Karpas-422 (cell line): ENCODE measurements at regions not wholly inside any gene's neighbourhood (a gene's known extent, or its start where the extent isn't known, plus 50 kb on each side); places are given as distances from the start of the nearest gene placed in this dataset.

Experiments used
- DNase-seq: peaks from one replicate; pipeline ENCODE4 v3.0.0-alpha.2; 2015
- H2AFZ ChIP-seq: fragments of 200-600 bp; sonication (generic); 2 replicates; pipeline ENCODE4 v1.6.1; 2014; ENCODE audit warnings: antibody characterized with exemption, low read length, mixed read lengths
- H3K27ac ChIP-seq: fragments of 200-600 bp; sonication (generic); 2 replicates; pipeline ENCODE4 v1.5.1; 2014; ENCODE audit warnings: mild to moderate bottlenecking, low read length, moderate library complexity
- H3K27me3 ChIP-seq: fragments of 200-600 bp; sonication (generic); 2 replicates; pipeline ENCODE4 v1.6.1; 2014; ENCODE audit warnings: low read length, mixed read lengths
- H3K36me3 ChIP-seq: fragments of 200-600 bp; sonication (generic); 2 replicates; pipeline ENCODE4 v1.6.1; 2014; ENCODE audit warnings: low read length, mixed read lengths; ENCODE audit not compliant: insufficient read depth
- H3K4me1 ChIP-seq: fragments of 200-600 bp; sonication (generic); 2 replicates; pipeline ENCODE4 v1.6.1; 2014; ENCODE audit warnings: mild to moderate bottlenecking, low read length, mixed read lengths
- H3K4me2 ChIP-seq: fragments of 200-600 bp; sonication (generic); 2 replicates; pipeline ENCODE4 v1.6.1; 2014; ENCODE audit warnings: low read length, low read depth, mild to moderate bottlenecking; ENCODE audit not compliant: poor library complexity, severe bottlenecking
- H3K4me3 ChIP-seq: fragments of 200-600 bp; sonication (generic); 2 replicates; pipeline ENCODE4 v1.5.1; 2014; ENCODE audit warnings: mild to moderate bottlenecking, antibody characterized with exemption, low read length, mixed read lengths
- H3K79me2 ChIP-seq: fragments of 200-600 bp; sonication (generic); 2 replicates; pipeline ENCODE4 v1.6.1; 2014; ENCODE audit warnings: mild to moderate bottlenecking, low read length, mixed read lengths
- H3K9ac ChIP-seq: fragments of 200-600 bp; sonication (generic); 2 replicates; pipeline ENCODE4 v1.6.0; 2014; ENCODE audit warnings: low read length
- H3K9me2 ChIP-seq: fragments of 200-600 bp; sonication (generic), shearing (Covaris generic); replicated peaks from 2 replicates; pipeline ENCODE4 v1.6.0; 2014; ENCODE audit warnings: mild to moderate bottlenecking, low read length, moderate library complexity; ENCODE audit not compliant: insufficient read depth
- H3K9me3 ChIP-seq: fragments of 300-700, 200-600 bp; sonication (generic); 2 replicates; pipeline ENCODE4 v1.6.1; 2014; ENCODE audit warnings: low read length, mixed read lengths
- H4K20me1 ChIP-seq: fragments of 200-600 bp; sonication (generic); 2 replicates; pipeline ENCODE4 v1.6.1; 2014; ENCODE audit warnings: mild to moderate bottlenecking, antibody characterized with exemption, low read length, low read depth; ENCODE audit not compliant: insufficient read depth

DNA sequence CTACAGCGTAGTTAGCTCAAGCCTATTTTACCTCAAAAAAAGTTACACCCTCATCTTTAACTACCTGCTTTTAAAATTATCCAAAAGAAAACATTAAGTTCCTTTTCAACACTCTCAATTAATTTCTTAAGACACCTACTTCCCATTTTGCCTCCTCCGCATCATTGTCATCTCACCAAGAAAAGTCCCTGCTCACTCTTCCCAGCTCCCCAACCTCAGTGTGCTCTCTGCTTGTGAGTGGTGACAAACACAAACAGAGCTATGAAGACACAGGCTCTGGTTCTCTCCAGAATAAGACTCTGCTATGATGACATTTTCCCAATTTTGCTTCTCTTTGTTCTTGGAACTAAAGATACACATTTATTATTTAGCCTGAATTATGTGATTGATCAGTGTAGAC is 385.1 kb upstream of the HTR2A start:
- H3K9me2 ChIP-seq: no peaks in the 10 kb centered on the region
- no peak overlapping the region for H3K27ac ChIP-seq
- H2AFZ ChIP-seq: no peak overlapping the region
- H3K4me2 ChIP-seq: no peak overlapping the region
- no peaks in the 10 kb centered on the region for H3K36me3 ChIP-seq
- no peaks in the 10 kb centered on the region for H4K20me1 ChIP-seq
- no peaks in the 10 kb centered on the region for H3K9me3 ChIP-seq
- no peaks in the 10 kb centered on the region for H3K4me1 ChIP-seq
- no peaks in the 10 kb centered on the region for H3K79me2 ChIP-seq
- no peak overlapping the region for H3K9ac ChIP-seq
- H3K4me3 ChIP-seq: no peak overlapping the region
- no peaks in the 10 kb centered on the region for H3K27me3 ChIP-seq
- DNase-seq: no peak

DNA sequence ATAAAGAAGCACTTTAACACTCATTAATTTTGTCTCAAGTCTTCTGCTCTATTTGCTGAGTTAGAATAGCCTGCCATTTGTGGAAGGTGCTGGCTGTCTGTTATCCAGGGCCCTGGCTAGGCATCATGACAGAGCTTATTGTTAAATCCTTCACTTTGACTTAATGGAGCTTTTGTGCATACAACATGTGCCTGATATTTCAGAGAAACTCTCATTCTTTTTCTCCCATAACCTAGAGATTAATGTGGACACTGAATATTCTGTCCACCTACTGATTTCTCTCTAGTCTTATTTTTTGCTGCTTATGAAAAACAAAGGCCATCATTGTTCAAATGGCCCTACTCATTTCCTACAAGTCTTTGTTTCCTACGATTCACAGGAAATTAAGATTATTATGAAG is 383.1 kb upstream of the HTR2A start:
- H3K4me3 ChIP-seq: no peak overlapping the region
- no peak for DNase-seq
- no peaks in the 10 kb centered on the region for H3K79me2 ChIP-seq
- H3K4me2 ChIP-seq: no peak overlapping the region
- H3K9me2 ChIP-seq: no peaks in the 10 kb centered on the region
- no peak overlapping the region for H2AFZ ChIP-seq
- no peak overlapping the region for H3K27ac ChIP-seq
- no peaks in the 10 kb centered on the region for H4K20me1 ChIP-seq
- no peaks in the 10 kb centered on the region for H3K27me3 ChIP-seq
- H3K36me3 ChIP-seq: no peaks in the 10 kb centered on the region
- no peak overlapping the region for H3K9ac ChIP-seq
- no peaks in the 10 kb centered on the region for H3K9me3 ChIP-seq
- H3K4me1 ChIP-seq: no peaks in the 10 kb centered on the region

DNA sequence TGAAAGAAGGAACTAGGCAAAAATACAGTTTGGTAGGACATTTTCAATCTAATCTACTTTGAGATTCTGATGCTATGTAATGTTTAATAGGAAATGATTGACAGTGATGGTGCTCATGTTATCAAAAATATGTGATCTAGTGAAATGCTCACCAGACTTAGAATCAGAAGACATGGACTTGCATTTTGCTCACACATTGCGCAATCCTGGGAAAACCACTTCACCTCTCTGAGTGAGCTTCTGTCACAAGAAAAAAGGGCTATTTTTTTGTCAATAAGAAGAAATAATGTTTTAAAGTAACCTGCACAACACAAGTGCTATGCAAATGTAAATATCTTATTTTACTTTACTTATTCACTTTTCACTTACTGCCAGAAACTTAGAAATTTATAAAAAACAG is 380.9 kb upstream of the HTR2A start:
- Histone ChIP-seq H3K9me2 (no peaks in the 10 kb centered on the region), H3K27ac (no peak overlapping the region), H3K79me2 (no peaks in the 10 kb centered on the region), H2AFZ (no peak overlapping the region), H3K36me3 (no peaks in the 10 kb centered on the region), H3K4me2 (no peak overlapping the region), H3K9me3 (no peaks in the 10 kb centered on the region), H3K27me3 (no peaks in the 10 kb centered on the region), H4K20me1 (no peaks in the 10 kb centered on the region), H3K9ac (no peak overlapping the region), H3K4me1 (no peaks in the 10 kb centered on the region), H3K4me3 (no peak overlapping the region)
- no peak for DNase-seq

- Histone ChIP-seq H3K4me3 (no peak overlapping the region), H2AFZ (no peak overlapping the region), H3K4me1 (no peaks in the 10 kb centered on the region), H3K9me2 (no peaks in the 10 kb centered on the region), H3K9ac (no peak overlapping the region), H4K20me1 (no peaks in the 10 kb centered on the region), H3K36me3 (no peaks in the 10 kb centered on the region), H3K4me2 (no peak overlapping the region), H3K27ac (no peak overlapping the region), H3K79me2 (no peaks in the 10 kb centered on the region), H3K27me3 (no peaks in the 10 kb centered on the region), H3K9me3 (no peaks in the 10 kb centered on the region)
- no peak for DNase-seq
Measured at GRCh38 chr13:47268270-47268669, 371.4 kb upstream of the HTR2A start.

DNA sequence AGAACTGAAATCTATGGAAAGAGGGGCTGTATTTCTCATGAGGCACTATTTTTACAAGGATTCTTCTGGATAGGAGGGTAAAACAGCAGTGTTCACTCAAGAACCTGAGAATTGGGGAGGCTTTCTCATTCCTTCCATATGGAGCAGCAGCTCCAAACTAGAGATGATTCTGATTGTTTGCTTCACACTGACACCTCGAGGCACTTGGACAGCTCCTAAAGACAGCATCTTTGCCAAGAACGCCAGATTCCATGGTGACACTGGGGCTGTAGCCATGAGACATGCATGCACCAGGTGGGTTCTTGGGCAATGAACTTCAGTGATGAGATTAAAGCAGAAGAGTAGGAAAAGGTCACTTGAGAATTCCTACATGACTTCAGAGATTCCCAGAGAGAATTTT is 361.5 kb upstream of the HTR2A start:
- H4K20me1 ChIP-seq: no peaks in the 10 kb centered on the region
- no peak overlapping the region for H3K4me2 ChIP-seq
- no peaks in the 10 kb centered on the region for H3K79me2 ChIP-seq
- no peaks in the 10 kb centered on the region for H3K9me2 ChIP-seq
- no peak overlapping the region for H3K9ac ChIP-seq
- H3K27ac ChIP-seq: no peak overlapping the region
- H3K4me1 ChIP-seq: no peaks in the 10 kb centered on the region
- H2AFZ ChIP-seq: no peak overlapping the region
- H3K4me3 ChIP-seq: no peak overlapping the region
- H3K9me3 ChIP-seq: no peaks in the 10 kb centered on the region
- H3K36me3 ChIP-seq: no peaks in the 10 kb centered on the region
- DNase-seq: no peak
- no peaks in the 10 kb centered on the region for H3K27me3 ChIP-seq

- H2AFZ ChIP-seq: no peak overlapping the region
- H3K4me2 ChIP-seq: no peak overlapping the region
- no peaks in the 10 kb centered on the region for H3K4me1 ChIP-seq
- H3K79me2 ChIP-seq: no peaks in the 10 kb centered on the region
- H3K27ac ChIP-seq: no peak overlapping the region
- no peak for DNase-seq
- no peaks in the 10 kb centered on the region for H4K20me1 ChIP-seq
- no peak overlapping the region for H3K4me3 ChIP-seq
- no peak overlapping the region for H3K9ac ChIP-seq
- H3K9me3 ChIP-seq: no peaks in the 10 kb centered on the region
- no peaks in the 10 kb centered on the region for H3K9me2 ChIP-seq
- H3K27me3 ChIP-seq: no peaks in the 10 kb centered on the region
- H3K36me3 ChIP-seq: no peaks in the 10 kb centered on the region
Measured at GRCh38 chr13:47256618-47257017, 359.8 kb upstream of the HTR2A start.

DNA sequence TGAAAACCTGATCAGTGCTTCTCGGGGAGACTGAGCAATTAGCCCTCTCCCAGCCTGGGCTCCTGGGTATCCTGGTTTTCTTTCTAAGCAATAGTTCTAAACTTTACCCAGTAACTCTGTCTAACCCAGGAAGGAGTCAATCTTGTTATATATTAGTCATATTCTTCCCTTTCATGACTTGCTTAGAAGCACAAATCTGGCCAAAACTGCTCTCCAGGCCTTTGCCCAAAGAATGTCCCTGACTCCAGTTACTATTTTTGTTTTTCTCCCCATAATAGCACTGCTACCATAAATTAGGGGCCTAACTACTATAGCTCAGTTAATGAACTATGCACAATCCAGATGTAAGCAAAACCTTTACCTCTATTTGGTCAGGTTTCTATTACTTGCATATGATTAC is 355.8 kb upstream of the HTR2A start:
- H3K79me2 ChIP-seq: no peaks in the 10 kb centered on the region
- no peaks in the 10 kb centered on the region for H3K36me3 ChIP-seq

GRCh38 chr13:47251771-47252170 is 354.9 kb upstream of the HTR2A start:
- DNase-seq: no peak
- H3K79me2 ChIP-seq: no peaks in the 10 kb centered on the region
- no peak overlapping the region for H3K4me3 ChIP-seq
- H2AFZ ChIP-seq: no peak overlapping the region
- H3K9ac ChIP-seq: no peak overlapping the region
- H3K4me2 ChIP-seq: no peak overlapping the region
- no peaks in the 10 kb centered on the region for H3K9me2 ChIP-seq
- H3K27me3 ChIP-seq: no peaks in the 10 kb centered on the region
- no peaks in the 10 kb centered on the region for H3K9me3 ChIP-seq
- H3K4me1 ChIP-seq: no peaks in the 10 kb centered on the region
- H4K20me1 ChIP-seq: no peaks in the 10 kb centered on the region
- H3K27ac ChIP-seq: no peak overlapping the region
- no peaks in the 10 kb centered on the region for H3K36me3 ChIP-seq

More for the DNA sequence above, 355.8 kb upstream of the HTR2A start:
- no peaks in the 10 kb centered on the region for H3K9me3 ChIP-seq
- no peak overlapping the region for H3K27ac ChIP-seq
- no peaks in the 10 kb centered on the region for H4K20me1 ChIP-seq
- H3K4me2 ChIP-seq: no peak overlapping the region
- H3K27me3 ChIP-seq: no peaks in the 10 kb centered on the region
- no peak overlapping the region for H3K4me3 ChIP-seq
- no peak for DNase-seq
- H3K9ac ChIP-seq: no peak overlapping the region
- no peaks in the 10 kb centered on the region for H3K4me1 ChIP-seq
- no peak overlapping the region for H2AFZ ChIP-seq
- H3K9me2 ChIP-seq: no peaks in the 10 kb centered on the region

GRCh38 chr13:47250146-47250545 is 353.3 kb upstream of the HTR2A start:
- Histone ChIP-seq H3K4me1 (no peaks in the 10 kb centered on the region), H3K9me3 (no peaks in the 10 kb centered on the region), H3K9me2 (no peaks in the 10 kb centered on the region), H3K9ac (no peak overlapping the region), H3K27me3 (no peaks in the 10 kb centered on the region), H3K36me3 (no peaks in the 10 kb centered on the region), H3K79me2 (no peaks in the 10 kb centered on the region), H3K4me3 (no peak overlapping the region), H3K27ac (no peak overlapping the region), H3K4me2 (no peak overlapping the region), H4K20me1 (no peaks in the 10 kb centered on the region), H2AFZ (no peak overlapping the region)
- no peak for DNase-seq
